ENCODE measurements at regions not wholly inside any gene's neighbourhood (a gene's known extent, or its start where the extent isn't known, plus 50 kb on each side); places are given as distances from the start of the nearest gene placed in this dataset.

GRCh38 chr4:120266602-120267001, 200.0 kb upstream of the MAD2L1 start:
- no peak for DNase-seq (ENCODE audit: low read depth, low spot score)
- no peak overlapping the region for H3K4me2 ChIP-seq (ENCODE audit: control insufficient read depth, extremely low read depth, insufficient read depth, low read depth, low read length)
- no peaks in the 10 kb centered on the region for H3K4me1 ChIP-seq (ENCODE audit: control insufficient read depth, extremely low read depth, insufficient read depth, low read length)
- H3K36me3 ChIP-seq (ENCODE audit: control insufficient read depth in 2 of 2, extremely low read depth in 1 of 2, insufficient read depth in 2 of 2, low read length in 2 of 2), result no peaks in the 10 kb centered on the region
- H3K27me3 ChIP-seq (ENCODE audit: control insufficient read depth, extremely low read depth, insufficient read depth, low read length), result no peaks in the 10 kb centered on the region
- H3K9me3 ChIP-seq (ENCODE audit: control insufficient read depth, low read depth, low read length), result no peaks in the 10 kb centered on the region
- dilution Hi-C loops (cut with MboI; ENCODE audit: extremely low pct_ligation_motif_present, low sequenced_read_pairs), result no loop called here
- no peak overlapping the region for H3K4me3 ChIP-seq (ENCODE audit: control insufficient read depth in 2 of 3, extremely low read depth in 1 of 3, insufficient read depth in 2 of 3, low read depth in 1 of 3, low read length in 3 of 3)
- H3K79me2 ChIP-seq (ENCODE audit: control insufficient read depth, insufficient read depth, low read length), result no peaks in the 10 kb centered on the region
- H3K27ac ChIP-seq (ENCODE audit: control insufficient read depth, insufficient read depth, low read length), result no peak overlapping the region
- peak in 1 of 3 experiments; percentile 5 for TF ChIP-seq CTCF (optimal IDR thresholded peaks at IDR 0.05 in 1 of 3, IDR thresholded peaks at IDR 0.05 in 1 of 3, conservative IDR thresholded peaks at IDR 0.05 in 1 of 3; ENCODE audit: extremely low read depth in 1 of 3, insufficient read depth in 2 of 3, low read length in 3 of 3)
- TF ChIP-seq EZH2 (IDR thresholded peaks at IDR 0.05; ENCODE audit: low read length), result no peak
- no peak for FAIRE-seq
- no peaks in the 10 kb centered on the region for H4K20me1 ChIP-seq (ENCODE audit: control insufficient read depth, extremely low read depth, insufficient read depth, low read length)
- no peak overlapping the region for H2AFZ ChIP-seq (ENCODE audit: control insufficient read depth, low read length)
- no peaks in the 10 kb centered on the region for H3K9me1 ChIP-seq (ENCODE audit: control insufficient read depth, extremely low read depth, insufficient read depth, low read length)
- H3K9ac ChIP-seq (ENCODE audit: control insufficient read depth, extremely low read depth, insufficient read depth, low read length), result no peak overlapping the region

GRCh38 chr4:120263618-120264017, 197.0 kb upstream of the MAD2L1 start:
- Histone ChIP-seq H4K20me1 (ENCODE audit: control insufficient read depth, extremely low read depth, insufficient read depth, low read length) (no peaks in the 10 kb centered on the region), H3K36me3 (ENCODE audit: control insufficient read depth in 2 of 2, extremely low read depth in 1 of 2, insufficient read depth in 2 of 2, low read length in 2 of 2) (no peaks in the 10 kb centered on the region), H3K9ac (ENCODE audit: control insufficient read depth, extremely low read depth, insufficient read depth, low read length) (no peak overlapping the region), H3K79me2 (ENCODE audit: control insufficient read depth, insufficient read depth, low read length) (no peaks in the 10 kb centered on the region), H3K9me3 (ENCODE audit: control insufficient read depth, low read depth, low read length) (no peaks in the 10 kb centered on the region), H3K4me2 (ENCODE audit: control insufficient read depth, extremely low read depth, insufficient read depth, low read depth, low read length) (no peak overlapping the region), H3K4me1 (ENCODE audit: control insufficient read depth, extremely low read depth, insufficient read depth, low read length) (no peaks in the 10 kb centered on the region), H3K4me3 (ENCODE audit: control insufficient read depth in 2 of 3, extremely low read depth in 1 of 3, insufficient read depth in 2 of 3, low read depth in 1 of 3, low read length in 3 of 3) (no peak overlapping the region), H3K27ac (ENCODE audit: control insufficient read depth, insufficient read depth, low read length) (no peak overlapping the region), H3K9me1 (ENCODE audit: control insufficient read depth, extremely low read depth, insufficient read depth, low read length) (no peaks in the 10 kb centered on the region), H2AFZ (ENCODE audit: control insufficient read depth, low read length) (no peak overlapping the region), H3K27me3 (ENCODE audit: control insufficient read depth, extremely low read depth, insufficient read depth, low read length) (no peaks in the 10 kb centered on the region)
- dilution Hi-C loops (cut with MboI; ENCODE audit: extremely low pct_ligation_motif_present, low sequenced_read_pairs), result no loop called here
- FAIRE-seq, result no peak
- no peak for DNase-seq (ENCODE audit: low read depth, low spot score)
- TF ChIP-seq CTCF (optimal IDR thresholded peaks at IDR 0.05 in 1 of 3, IDR thresholded peaks at IDR 0.05 in 1 of 3, conservative IDR thresholded peaks at IDR 0.05 in 1 of 3; ENCODE audit: extremely low read depth in 1 of 3, insufficient read depth in 2 of 3, low read length in 3 of 3) (no peak), EZH2 (IDR thresholded peaks at IDR 0.05; ENCODE audit: low read length) (no peak)
